ENCODE measurements at regions not wholly inside any gene's neighbourhood (a gene's known extent, or its start where the extent isn't known, plus 50 kb on each side); places are given as distances from the start of the nearest gene placed in this dataset.

GRCh38 chr4:63123441-63123840 lies 1285.8 kb downstream of the TECRL start:
- H3K18ac ChIP-seq (ENCODE audit: low read depth, low read length), result no peak overlapping the region
- POLR2A ChIA-PET (ENCODE audit: unreplicated experiment), result no interaction called here
- H3K27ac ChIP-seq (ENCODE audit: insufficient read depth, low read length), result no peak overlapping the region
- H3K56ac ChIP-seq (ENCODE audit: extremely low read depth, insufficient read depth, low read length), result no peak overlapping the region
- H3K4ac ChIP-seq (ENCODE audit: low read depth, low read length), result no peak overlapping the region
- no peaks in the 10 kb centered on the region for H3K79me1 ChIP-seq (ENCODE audit: low read depth in 1 of 2, low read length in 2 of 2)
- no peak overlapping the region for H2BK20ac ChIP-seq (ENCODE audit: low read depth, low read length)
- no peak overlapping the region for H2BK5ac ChIP-seq (ENCODE audit: low read depth, low read length, poor library complexity, severe bottlenecking)
- CTCF ChIA-PET, result no interaction called here
- H2AK5ac ChIP-seq (ENCODE audit: low read depth, low read length), result no peak overlapping the region
- no peak overlapping the region for H2AK9ac ChIP-seq (replicated peaks; ENCODE audit: low read depth, low read length, poor library complexity)
- no peak overlapping the region for H3K9ac ChIP-seq (ENCODE audit: low read depth, low read length)
- H3K23ac ChIP-seq (ENCODE audit: low read depth, low read length), result no peak overlapping the region
- dilution Hi-C loops (cut with HindIII; ENCODE audit: low sequenced_read_pairs, unreplicated experiment) (no loop called here), intact Hi-C loops (cut with micrococcal nuclease) (no loop called here), in situ Hi-C loops (cut with MboI; ENCODE audit: low sequenced_read_pairs) (no loop called here)
- no peak overlapping the region for H2AFZ ChIP-seq (replicated peaks; ENCODE audit: low read length, poor library complexity)
- H2BK15ac ChIP-seq (ENCODE audit: low read depth, low read length), result no peak overlapping the region
- ATAC-seq (ENCODE audit: low read depth), result no peak
- H3K36me3 ChIP-seq (ENCODE audit: control insufficient read depth, insufficient read depth, low read length), result no peaks in the 10 kb centered on the region
- H3K9me3 ChIP-seq (ENCODE audit: control insufficient read depth, insufficient read depth, low read length), result no peaks in the 10 kb centered on the region
- no peak overlapping the region for H4K91ac ChIP-seq (ENCODE audit: insufficient read depth, low read depth, low read length)
- no peak for DNase-seq
- WGBS, 2 experiments (ENCODE audit: extremely low coverage in 2 of 2, insufficient read length in 1 of 2), result 80% methylated on average over 3 of the region's 5 CpGs; no CpG with 5 or more reads in 1 of the 2 experiments
- H4K20me1 ChIP-seq (ENCODE audit: insufficient read depth, low read length), result no peaks in the 10 kb centered on the region
- H2BK120ac ChIP-seq (ENCODE audit: low read depth, low read length), result no peak overlapping the region
- H4K5ac ChIP-seq (ENCODE audit: low read depth, low read length), result no peak overlapping the region
- H3K27me3 ChIP-seq (ENCODE audit: control insufficient read depth, insufficient read depth, low read length), result no peaks in the 10 kb centered on the region
- no peak overlapping the region for H3K4me2 ChIP-seq (ENCODE audit: low read depth, low read length)
- no peaks in the 10 kb centered on the region for H3K9me1 ChIP-seq (ENCODE audit: insufficient read depth, low read length)
- BruUV-seq (replicated peaks), result no TSS peak
- H3K4me1 ChIP-seq (ENCODE audit: control insufficient read depth, insufficient read depth, low read length), result no peaks in the 10 kb centered on the region
- TF ChIP-seq MAZ (IDR thresholded peaks at IDR 0.05; ENCODE audit: borderline replicate concordance, low read depth, low read length) (no peak), FOS (IDR thresholded peaks at IDR 0.05; ENCODE audit: low read depth, low read length) (no peak), BHLHE40 (IDR thresholded peaks at IDR 0.05; ENCODE audit: low read depth, low read length) (no peak), CHD1 (IDR thresholded peaks at IDR 0.05; ENCODE audit: low read depth, low read length) (no peak), POLR2A (IDR thresholded peaks at IDR 0.05; ENCODE audit: low read depth, low read length) (no peak), SMC3 (IDR thresholded peaks at IDR 0.05; ENCODE audit: low read depth, low read length) (no peak), NFE2L2 (IDR thresholded peaks at IDR 0.05; ENCODE audit: low read depth, low read length) (no peak), RAD21 (IDR thresholded peaks at IDR 0.05; ENCODE audit: low read length) (no peak), MXI1 (IDR thresholded peaks at IDR 0.05; ENCODE audit: borderline replicate concordance, low read depth, low read length) (no peak), RFX5 (IDR thresholded peaks at IDR 0.05; ENCODE audit: low read depth, low read length) (no peak), RCOR1 (IDR thresholded peaks at IDR 0.05; ENCODE audit: insufficient replicate concordance, low read length) (no peak), CEBPB (IDR thresholded peaks at IDR 0.05; ENCODE audit: low read depth, low read length) (no peak), MAFK (IDR thresholded peaks at IDR 0.05; ENCODE audit: low read depth, low read length) (no peak)
- TF ChIP-seq, protein P1, sequence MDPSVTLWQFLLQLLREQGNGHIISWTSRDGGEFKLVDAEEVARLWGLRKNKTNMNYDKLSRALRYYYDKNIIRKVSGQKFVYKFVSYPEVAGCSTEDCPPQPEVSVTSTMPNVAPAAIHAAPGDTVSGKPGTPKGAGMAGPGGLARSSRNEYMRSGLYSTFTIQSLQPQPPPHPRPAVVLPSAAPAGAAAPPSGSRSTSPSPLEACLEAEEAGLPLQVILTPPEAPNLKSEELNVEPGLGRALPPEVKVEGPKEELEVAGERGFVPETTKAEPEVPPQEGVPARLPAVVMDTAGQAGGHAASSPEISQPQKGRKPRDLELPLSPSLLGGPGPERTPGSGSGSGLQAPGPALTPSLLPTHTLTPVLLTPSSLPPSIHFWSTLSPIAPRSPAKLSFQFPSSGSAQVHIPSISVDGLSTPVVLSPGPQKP (IDR thresholded peaks at IDR 0.05; ENCODE audit: borderline replicate concordance, low read depth, low read length), result no peak
- TF ChIP-seq, protein P2, sequence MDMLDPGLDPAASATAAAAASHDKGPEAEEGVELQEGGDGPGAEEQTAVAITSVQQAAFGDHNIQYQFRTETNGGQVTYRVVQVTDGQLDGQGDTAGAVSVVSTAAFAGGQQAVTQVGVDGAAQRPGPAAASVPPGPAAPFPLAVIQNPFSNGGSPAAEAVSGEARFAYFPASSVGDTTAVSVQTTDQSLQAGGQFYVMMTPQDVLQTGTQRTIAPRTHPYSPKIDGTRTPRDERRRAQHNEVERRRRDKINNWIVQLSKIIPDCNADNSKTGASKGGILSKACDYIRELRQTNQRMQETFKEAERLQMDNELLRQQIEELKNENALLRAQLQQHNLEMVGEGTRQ (IDR thresholded peaks at IDR 0.05; ENCODE audit: low read depth, low read length), result no peak
- TF ChIP-seq, protein P3, sequence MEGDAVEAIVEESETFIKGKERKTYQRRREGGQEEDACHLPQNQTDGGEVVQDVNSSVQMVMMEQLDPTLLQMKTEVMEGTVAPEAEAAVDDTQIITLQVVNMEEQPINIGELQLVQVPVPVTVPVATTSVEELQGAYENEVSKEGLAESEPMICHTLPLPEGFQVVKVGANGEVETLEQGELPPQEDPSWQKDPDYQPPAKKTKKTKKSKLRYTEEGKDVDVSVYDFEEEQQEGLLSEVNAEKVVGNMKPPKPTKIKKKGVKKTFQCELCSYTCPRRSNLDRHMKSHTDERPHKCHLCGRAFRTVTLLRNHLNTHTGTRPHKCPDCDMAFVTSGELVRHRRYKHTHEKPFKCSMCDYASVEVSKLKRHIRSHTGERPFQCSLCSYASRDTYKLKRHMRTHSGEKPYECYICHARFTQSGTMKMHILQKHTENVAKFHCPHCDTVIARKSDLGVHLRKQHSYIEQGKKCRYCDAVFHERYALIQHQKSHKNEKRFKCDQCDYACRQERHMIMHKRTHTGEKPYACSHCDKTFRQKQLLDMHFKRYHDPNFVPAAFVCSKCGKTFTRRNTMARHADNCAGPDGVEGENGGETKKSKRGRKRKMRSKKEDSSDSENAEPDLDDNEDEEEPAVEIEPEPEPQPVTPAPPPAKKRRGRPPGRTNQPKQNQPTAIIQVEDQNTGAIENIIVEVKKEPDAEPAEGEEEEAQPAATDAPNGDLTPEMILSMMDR (conservative IDR thresholded peaks at IDR 0.05; ENCODE audit: low read depth, low read length), result no peak
- H3K4me3 ChIP-seq (ENCODE audit: insufficient read depth, low read depth, low read length), result no peak overlapping the region
- no peak overlapping the region for H3K14ac ChIP-seq (replicated peaks; ENCODE audit: low read depth, low read length)
- H4K8ac ChIP-seq (ENCODE audit: low read depth in 2 of 2, low read length in 2 of 2), result no peak overlapping the region

Data from IMR-90 (cell line).